H9 (cell line): ENCODE measurements at regions not wholly inside any gene's neighbourhood (a gene's known extent, or its start where the extent isn't known, plus 50 kb on each side); places are given as distances from the start of the nearest gene placed in this dataset.

ENCODE experiments used
- DNase-seq: peaks from one replicate; pipeline ENCODE4 v3.0.0-alpha.2; 2017
- H2AFZ ChIP-seq: one replicate; pipeline ENCODE4 v1.6.1; 2013; ENCODE audit warnings: mild to moderate bottlenecking, low read length, control low read depth, moderate library complexity
- H2AK5ac ChIP-seq: 2 replicates; pipeline ENCODE4 v1.6.1; 2013; ENCODE audit warnings: low read length, control low read depth, mixed read lengths; ENCODE audit not compliant: insufficient read length
- H2BK120ac ChIP-seq: one replicate; pipeline ENCODE4 v1.6.1; 2013; ENCODE audit warnings: low read depth, mild to moderate bottlenecking, low read length, control low read depth, inconsistent platforms; ENCODE audit not compliant: poor library complexity, severe bottlenecking
- H2BK12ac ChIP-seq: 2 replicates; pipeline ENCODE4 v1.6.1; 2013; ENCODE audit warnings: low read length, control low read depth, mixed read lengths, low read depth; ENCODE audit not compliant: insufficient read length
- H2BK15ac ChIP-seq: 2 replicates; pipeline ENCODE4 v1.6.1; 2013; ENCODE audit warnings: low read depth, low read length, control low read depth
- H2BK20ac ChIP-seq: one replicate; pipeline ENCODE4 v1.6.1; 2013; ENCODE audit warnings: low read depth, mild to moderate bottlenecking, low read length, control low read depth, inconsistent platforms; ENCODE audit not compliant: poor library complexity, severe bottlenecking
- H2BK5ac ChIP-seq: 2 replicates; pipeline ENCODE4 v1.6.1; 2013; ENCODE audit warnings: low read length, control low read depth, mixed read lengths; ENCODE audit not compliant: insufficient read length
- H3K14ac ChIP-seq: 2 replicates; pipeline ENCODE4 v1.6.1; 2013; ENCODE audit warnings: low read length, control low read depth; ENCODE audit not compliant: insufficient read depth
- H3K18ac ChIP-seq: 2 replicates; pipeline ENCODE4 v1.6.1; 2013; ENCODE audit warnings: low read depth, mild to moderate bottlenecking, mixed read lengths, low read length, control low read depth; ENCODE audit not compliant: insufficient read length
- H3K23ac ChIP-seq: 2 replicates; pipeline ENCODE4 v1.6.1; 2013; ENCODE audit warnings: low read length, control low read depth, mixed read lengths, low read depth; ENCODE audit not compliant: insufficient read length
- H3K23me2 ChIP-seq: 2 replicates; pipeline ENCODE4 v1.6.1; 2013; ENCODE audit warnings: low read depth, mild to moderate bottlenecking, mixed read lengths, low read length, control low read depth; ENCODE audit not compliant: insufficient read length, poor library complexity, severe bottlenecking
- H3K27ac ChIP-seq: 2 replicates; pipeline ENCODE4 v1.5.1; 2013; ENCODE audit warnings: low read length, control low read depth, mixed read lengths, low read depth; ENCODE audit not compliant: insufficient read length
- H3K27me3 ChIP-seq: 2 replicates; pipeline ENCODE4 v1.6.1; 2013; ENCODE audit warnings: low read length, control low read depth, inconsistent platforms; ENCODE audit not compliant: insufficient read depth
- H3K4ac ChIP-seq: 2 replicates; pipeline ENCODE4 v1.6.1; 2013; ENCODE audit warnings: low read depth, mild to moderate bottlenecking, control low read depth, inconsistent platforms, low read length, moderate library complexity
- H3K4me1 ChIP-seq: 2 replicates; pipeline ENCODE4 v1.6.1; 2013; ENCODE audit warnings: low read length, control low read depth, inconsistent platforms; ENCODE audit not compliant: insufficient read depth
- H3K4me2 ChIP-seq: 2 replicates; pipeline ENCODE4 v1.6.1; 2013; ENCODE audit warnings: low read length, control low read depth, mixed read lengths; ENCODE audit not compliant: insufficient read length, insufficient read depth
- H3K56ac ChIP-seq: 2 replicates; pipeline ENCODE4 v1.6.1; 2013; ENCODE audit warnings: low read depth, mild to moderate bottlenecking, mixed read lengths, low read length, control low read depth; ENCODE audit not compliant: insufficient read length
- H3K79me1 ChIP-seq: 2 replicates; pipeline ENCODE4 v1.6.1; 2013; ENCODE audit warnings: low read depth, mild to moderate bottlenecking, moderate library complexity, low read length, control low read depth, inconsistent platforms; ENCODE audit not compliant: insufficient read depth, poor library complexity, severe bottlenecking
- H3K79me2 ChIP-seq: 2 replicates; pipeline ENCODE4 v1.6.1; 2013; ENCODE audit warnings: low read length, control low read depth, inconsistent platforms; ENCODE audit not compliant: insufficient read depth
- H3K9ac ChIP-seq: 2 replicates; pipeline ENCODE4 v1.6.1; 2013; ENCODE audit warnings: low read length, control low read depth, mixed read lengths; ENCODE audit not compliant: insufficient read length; ENCODE audit errors: extremely low read depth
- H3K9me3 ChIP-seq: one replicate; pipeline ENCODE4 v1.6.1; 2013; ENCODE audit warnings: low read depth, low read length, inconsistent platforms; ENCODE audit not compliant: control insufficient read depth
- H3T11ph ChIP-seq: one replicate; pipeline ENCODE4 v1.6.1; 2013; ENCODE audit warnings: mild to moderate bottlenecking, low read length, control low read depth, inconsistent platforms
- H4K20me1 ChIP-seq: one replicate; pipeline ENCODE4 v1.6.1; 2013; ENCODE audit not compliant: control insufficient read depth, insufficient read length, insufficient read depth
- H4K5ac ChIP-seq: 2 replicates; pipeline ENCODE4 v1.6.1; 2013; ENCODE audit warnings: low read depth, mild to moderate bottlenecking, mixed read lengths, low read length, control low read depth; ENCODE audit not compliant: insufficient read length
- H4K8ac ChIP-seq: replicated peaks from 2 replicates; pipeline ENCODE4 v1.6.1; 2013; ENCODE audit warnings: low read length, control low read depth, mixed read lengths, low read depth; ENCODE audit not compliant: insufficient read length
- H4K91ac ChIP-seq: 2 replicates; pipeline ENCODE4 v1.6.1; 2013; ENCODE audit warnings: low read depth, mild to moderate bottlenecking, moderate library complexity, mixed read lengths, low read length, control low read depth; ENCODE audit not compliant: insufficient read length
- H3K27ac Mint-ChIP-seq, 3 experiments: 2 replicates in 2 of 3; 3 replicates in 1 of 3; pipeline ENCODE4 v1.8.0; 2020 to 2021; ENCODE audit warnings: mixed read lengths in 3 of 3, mild to moderate bottlenecking in 1 of 3, moderate library complexity in 1 of 3
- H3K27me3 Mint-ChIP-seq: 2 replicates; pipeline ENCODE4 v1.8.0; 2021; ENCODE audit warnings: low read depth, mild to moderate bottlenecking, moderate library complexity, mixed read lengths
- H3K36me3 Mint-ChIP-seq, 3 experiments: 2 replicates in 2 of 3; 3 replicates in 1 of 3; pipeline ENCODE4 v1.8.0; 2020 to 2021; ENCODE audit warnings: low read depth in 3 of 3, mixed read lengths in 3 of 3; ENCODE audit not compliant: insufficient read depth in 1 of 3
- H3K4me1 Mint-ChIP-seq, 2 experiments: 2 replicates each; pipeline ENCODE4 v1.8.0; 2020; ENCODE audit warnings: mixed read lengths in 2 of 2
- H3K4me3 Mint-ChIP-seq, 2 experiments: 2 replicates in 1 of 2; 3 replicates in 1 of 2; pipeline ENCODE4 v1.8.0; 2020 to 2021; ENCODE audit warnings: mild to moderate bottlenecking in 2 of 2, mixed read lengths in 2 of 2, moderate library complexity in 1 of 2
- H3K9me3 Mint-ChIP-seq, 2 experiments: 2 replicates in 1 of 2; 3 replicates in 1 of 2; pipeline ENCODE4 v1.8.0; 2020; ENCODE audit warnings: mild to moderate bottlenecking in 2 of 2, mixed read lengths in 2 of 2, moderate library complexity in 1 of 2
- WGBS: extraction: QIAGEN DNeasy Blood & Tissue Kit; methylation state at CpG from one replicate; pipeline ENCODE4 v1.1.7; 2013; ENCODE audit warnings: missing lambda C conversion rate, low lambda C conversion rate, mixed read lengths; ENCODE audit not compliant: insufficient read length; ENCODE audit errors: extremely low coverage; 5-methylcytosine and 5-hydroxymethylcytosine counted together
- TF ChIP-seq, protein P1 (sequence below): fragments of 200-600 bp; sonication (generic); conservative IDR thresholded peaks from 3 replicates; pipeline ENCODE4 v1.8.0; 2021; ENCODE audit warnings: antibody characterized with exemption, mild to moderate bottlenecking

GRCh38 chr3:106827515-106828213 is 549.6 kb upstream of the CCDC54 start:
- Histone ChIP-seq H3K79me2 (no peaks in the 10 kb centered on the region), H3K56ac (no peak overlapping the region), H3K79me1 (no peaks in the 10 kb centered on the region), H4K20me1 (no peaks in the 10 kb centered on the region), H4K8ac (no peak overlapping the region), H2BK20ac (peak overlapping the region; percentile 64), H4K5ac (no peak overlapping the region), H2BK12ac (peak overlapping the region; percentile 50), H3K27me3 (no peaks in the 10 kb centered on the region), H3K18ac (no peak overlapping the region), H3T11ph (no peak overlapping the region), H2AK5ac (peak overlapping the region; percentile 51), H3K4me1 (peaks cover 5% of the 10 kb centered on the region; the same call in 1 of the 2 replicates), H2AFZ (no peak overlapping the region), H3K23ac (no peak overlapping the region), H3K23me2 (no peaks in the 10 kb centered on the region), H4K91ac (peak overlapping the region; percentile 67), H3K9me3 (peaks cover 9% of the 10 kb centered on the region), H3K9ac (no peak overlapping the region), H3K4me2 (no peak overlapping the region), H3K27ac (peak overlapping the region; percentile 72), H2BK15ac (no peak overlapping the region), H2BK5ac (no peak overlapping the region), H3K4ac (no peak overlapping the region), H2BK120ac (peak overlapping the region; percentile 44), H3K14ac (no peak overlapping the region)
- no CpG with 5 or more reads among the region's 5 CpGs for WGBS
- H3K27me3 Mint-ChIP-seq: no peaks in the 10 kb centered on the region
- peak overlapping the region; percentile 94 to 97 (median 97) for H3K27ac Mint-ChIP-seq
- TF ChIP-seq, protein P1, sequence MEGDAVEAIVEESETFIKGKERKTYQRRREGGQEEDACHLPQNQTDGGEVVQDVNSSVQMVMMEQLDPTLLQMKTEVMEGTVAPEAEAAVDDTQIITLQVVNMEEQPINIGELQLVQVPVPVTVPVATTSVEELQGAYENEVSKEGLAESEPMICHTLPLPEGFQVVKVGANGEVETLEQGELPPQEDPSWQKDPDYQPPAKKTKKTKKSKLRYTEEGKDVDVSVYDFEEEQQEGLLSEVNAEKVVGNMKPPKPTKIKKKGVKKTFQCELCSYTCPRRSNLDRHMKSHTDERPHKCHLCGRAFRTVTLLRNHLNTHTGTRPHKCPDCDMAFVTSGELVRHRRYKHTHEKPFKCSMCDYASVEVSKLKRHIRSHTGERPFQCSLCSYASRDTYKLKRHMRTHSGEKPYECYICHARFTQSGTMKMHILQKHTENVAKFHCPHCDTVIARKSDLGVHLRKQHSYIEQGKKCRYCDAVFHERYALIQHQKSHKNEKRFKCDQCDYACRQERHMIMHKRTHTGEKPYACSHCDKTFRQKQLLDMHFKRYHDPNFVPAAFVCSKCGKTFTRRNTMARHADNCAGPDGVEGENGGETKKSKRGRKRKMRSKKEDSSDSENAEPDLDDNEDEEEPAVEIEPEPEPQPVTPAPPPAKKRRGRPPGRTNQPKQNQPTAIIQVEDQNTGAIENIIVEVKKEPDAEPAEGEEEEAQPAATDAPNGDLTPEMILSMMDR: no peak
- DNase-seq: no peak
- H3K4me1 Mint-ChIP-seq: peaks cover 67 to 70% of the 10 kb centered on the region in 2 experiments
- peaks cover 11 to 19% of the 10 kb centered on the region in 2 experiments for H3K9me3 Mint-ChIP-seq
- peaks cover 18 to 22% (median 21%) of the 10 kb centered on the region in 3 experiments for H3K36me3 Mint-ChIP-seq
- 0 out of 5 replicates have a peak overlapping the region, but pooled peaks of 1 of the 2 experiments have one; percentile 26 for H3K4me3 Mint-ChIP-seq
